Activated CD4-positive, alpha-beta T cell treated with anti-CD3 and anti-CD28 coated beads, Interleukin-2, amount 50 U/mL, for 1 hour (primary cell): ENCODE measurements at regions not wholly inside any gene's neighbourhood (a gene's known extent, or its start where the extent isn't known, plus 50 kb on each side); places are given as distances from the start of the nearest gene placed in this dataset.
"Not testable (repeated sequence)": the region's sequence is repeated elsewhere in the genome, so short reads cannot be mapped to it uniquely, and the experiment has no call there.

ENCODE experiments used
- DNase-seq: peaks from one replicate; pipeline ENCODE4 v3.0.0-alpha.2; 2020

GRCh38 chr12:127479256-127479655 is 787.7 kb upstream of the TMEM132C start:
- no peak for DNase-seq

- DNase-seq, result no peak
These were observed 786.1 kb upstream of the TMEM132C start for GRCh38 chr12:127480775-127481314.

GRCh38 chr12:127482950-127483349 is 784.0 kb upstream of the TMEM132C start:
- DNase-seq, result no peak

GRCh38 chr12:127485528-127485927 is 781.4 kb upstream of the TMEM132C start:
- DNase-seq, result no peak

GRCh38 chr12:127487031-127487430 is 779.9 kb upstream of the TMEM132C start:
- no peak for DNase-seq

GRCh38 chr12:127489061-127489460 is 777.9 kb upstream of the TMEM132C start:
- no peak for DNase-seq

- no peak for DNase-seq
These were observed 771.7 kb upstream of the TMEM132C start for GRCh38 chr12:127494961-127495915.

- DNase-seq, result no peak
These were observed 770.7 kb upstream of the TMEM132C start for GRCh38 chr12:127496255-127496654.

- no peak for DNase-seq
These were observed 766.4 kb upstream of the TMEM132C start for GRCh38 chr12:127500512-127501035.

GRCh38 chr12:127501916-127502315 is 765.1 kb upstream of the TMEM132C start:
- DNase-seq, result no peak

- DNase-seq, result no peak
These were observed 763.7 kb upstream of the TMEM132C start for GRCh38 chr12:127503246-127503645.

GRCh38 chr12:127503996-127504395 is 763.0 kb upstream of the TMEM132C start:
- DNase-seq, result not testable (repeated sequence)

GRCh38 chr12:127504874-127505273 is 762.1 kb upstream of the TMEM132C start:
- DNase-seq, result no peak

- no peak for DNase-seq
These were observed 759.6 kb upstream of the TMEM132C start for GRCh38 chr12:127507341-127507740.

- no peak for DNase-seq
These were observed 757.7 kb upstream of the TMEM132C start for GRCh38 chr12:127509066-127509778.

- no peak for DNase-seq
These were observed 751.0 kb upstream of the TMEM132C start for GRCh38 chr12:127515941-127516340.

- no peak for DNase-seq
These were observed 750.5 kb upstream of the TMEM132C start for GRCh38 chr12:127516467-127516866.

- no peak for DNase-seq
These were observed 747.2 kb upstream of the TMEM132C start for GRCh38 chr12:127519779-127520178.

GRCh38 chr12:127526925-127527324 is 740.0 kb upstream of the TMEM132C start:
- DNase-seq, result no peak

- no peak for DNase-seq
These were observed 738.4 kb upstream of the TMEM132C start for GRCh38 chr12:127528551-127528950.

- DNase-seq, result no peak
These were observed 735.4 kb upstream of the TMEM132C start for GRCh38 chr12:127531542-127531941.

GRCh38 chr12:127533353-127533752 is 733.6 kb upstream of the TMEM132C start:
- no peak for DNase-seq

GRCh38 chr12:127536833-127537428 is 730.0 kb upstream of the TMEM132C start:
- DNase-seq, result no peak
